GM12872 (cell line): ENCODE measurements at regions not wholly inside any gene's neighbourhood (a gene's known extent, or its start where the extent isn't known, plus 50 kb on each side); places are given as distances from the start of the nearest gene placed in this dataset.

Source experiments
- TF ChIP-seq, protein P1 (sequence below): IDR thresholded peaks from 3 replicates; pipeline ENCODE4 v1.5.1; 2011; ENCODE audit warnings: low read depth, mild to moderate bottlenecking, low read length, moderate library complexity; ENCODE audit not compliant: insufficient read depth

DNA sequence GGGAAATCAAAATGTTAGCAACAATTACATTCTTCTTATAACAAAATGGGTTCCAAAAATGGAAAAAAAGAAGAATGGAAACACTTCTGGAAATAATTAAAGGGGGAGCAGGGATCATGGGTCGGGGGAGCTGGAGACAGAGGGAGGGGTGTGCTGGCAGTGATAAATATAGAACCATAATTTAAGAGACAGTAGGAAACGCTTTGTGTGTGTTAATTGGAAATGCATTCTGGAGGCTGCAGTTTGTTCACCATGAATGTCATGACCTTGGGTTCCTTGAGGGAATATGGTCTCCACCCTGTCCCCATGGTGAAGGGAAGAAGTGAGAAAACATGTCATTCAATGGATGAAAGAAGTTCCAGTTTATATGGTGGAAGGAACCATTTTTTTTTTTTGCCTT is 540.7 kb downstream of the TNS1 start:
- TF ChIP-seq, protein P1, sequence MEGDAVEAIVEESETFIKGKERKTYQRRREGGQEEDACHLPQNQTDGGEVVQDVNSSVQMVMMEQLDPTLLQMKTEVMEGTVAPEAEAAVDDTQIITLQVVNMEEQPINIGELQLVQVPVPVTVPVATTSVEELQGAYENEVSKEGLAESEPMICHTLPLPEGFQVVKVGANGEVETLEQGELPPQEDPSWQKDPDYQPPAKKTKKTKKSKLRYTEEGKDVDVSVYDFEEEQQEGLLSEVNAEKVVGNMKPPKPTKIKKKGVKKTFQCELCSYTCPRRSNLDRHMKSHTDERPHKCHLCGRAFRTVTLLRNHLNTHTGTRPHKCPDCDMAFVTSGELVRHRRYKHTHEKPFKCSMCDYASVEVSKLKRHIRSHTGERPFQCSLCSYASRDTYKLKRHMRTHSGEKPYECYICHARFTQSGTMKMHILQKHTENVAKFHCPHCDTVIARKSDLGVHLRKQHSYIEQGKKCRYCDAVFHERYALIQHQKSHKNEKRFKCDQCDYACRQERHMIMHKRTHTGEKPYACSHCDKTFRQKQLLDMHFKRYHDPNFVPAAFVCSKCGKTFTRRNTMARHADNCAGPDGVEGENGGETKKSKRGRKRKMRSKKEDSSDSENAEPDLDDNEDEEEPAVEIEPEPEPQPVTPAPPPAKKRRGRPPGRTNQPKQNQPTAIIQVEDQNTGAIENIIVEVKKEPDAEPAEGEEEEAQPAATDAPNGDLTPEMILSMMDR, result no peak

DNA sequence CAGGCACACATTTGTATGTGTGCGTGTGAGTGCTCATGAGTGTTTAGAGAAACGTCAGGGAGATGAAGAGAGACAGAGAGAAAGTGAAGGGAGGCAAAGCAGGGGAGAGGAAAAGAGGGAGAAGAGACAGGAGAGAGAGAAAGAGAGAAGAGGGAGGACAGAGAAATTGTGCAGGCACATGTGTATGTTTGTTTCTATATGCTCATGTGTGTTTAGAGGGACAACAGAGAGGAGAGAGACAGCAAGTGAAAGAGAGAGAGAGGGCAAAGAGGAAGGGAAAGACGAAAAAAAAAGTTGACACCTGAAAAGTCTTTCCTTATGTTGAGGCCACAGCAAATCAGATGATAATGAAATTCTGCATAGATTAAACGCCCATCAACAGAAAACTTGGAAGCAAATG is 541.1 kb downstream of the TNS1 start:
- TF ChIP-seq, protein P1, result no peak

DNA sequence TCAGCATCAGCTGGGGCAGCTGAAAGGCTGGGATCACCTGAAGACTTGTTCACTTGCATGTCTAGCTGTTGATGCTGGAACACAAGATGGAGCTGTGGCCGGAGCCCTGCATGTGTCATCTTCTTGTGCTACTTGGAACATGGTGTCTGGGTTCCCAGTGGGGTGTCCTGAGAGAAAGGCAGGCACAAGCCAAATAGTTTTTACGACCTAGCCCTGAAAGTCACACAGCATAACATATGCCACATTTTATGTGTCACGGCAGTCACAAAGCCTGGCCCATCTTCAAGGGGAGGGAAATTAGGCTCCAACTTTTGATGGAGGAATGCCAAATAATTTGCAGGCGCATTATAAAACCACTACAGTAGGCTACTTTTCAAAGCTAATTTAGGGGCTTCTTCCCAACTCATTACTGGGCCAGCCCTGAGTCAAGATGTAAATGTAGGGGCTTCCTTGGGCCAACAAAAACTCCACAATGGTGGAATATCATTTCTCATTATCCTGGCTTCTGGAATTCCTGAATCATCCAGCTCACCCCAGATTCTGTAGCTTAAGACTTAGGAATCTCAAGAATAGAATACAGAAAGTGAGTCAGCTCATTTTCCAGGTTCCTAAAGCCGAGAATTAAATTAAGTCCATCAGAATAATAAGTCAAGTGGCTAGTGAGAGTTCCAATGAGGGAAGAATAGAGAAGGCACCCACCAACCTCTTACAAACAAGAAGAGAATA is 543.0 kb downstream of the TNS1 start:
- TF ChIP-seq, protein P1, result no peak

DNA sequence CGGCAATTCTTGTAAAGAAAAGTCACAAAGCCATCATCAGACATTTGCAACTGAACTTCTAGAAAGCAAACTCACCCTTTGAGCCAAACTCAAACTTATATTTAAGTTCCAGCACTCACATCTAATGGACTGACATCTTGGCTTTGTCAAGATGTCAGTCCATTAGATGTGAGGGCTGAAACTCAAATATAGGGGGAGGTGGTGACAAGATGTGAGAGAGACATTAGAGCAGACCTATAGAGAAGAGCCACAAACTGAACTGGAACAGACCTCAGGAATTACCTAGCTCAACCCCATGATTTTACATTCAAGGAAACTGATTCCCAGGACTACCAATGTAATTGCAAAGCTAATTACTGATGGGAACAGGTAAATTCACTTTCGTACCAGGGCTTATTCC is 543.8 kb downstream of the TNS1 start:
- TF ChIP-seq, protein P1, result no peak

DNA sequence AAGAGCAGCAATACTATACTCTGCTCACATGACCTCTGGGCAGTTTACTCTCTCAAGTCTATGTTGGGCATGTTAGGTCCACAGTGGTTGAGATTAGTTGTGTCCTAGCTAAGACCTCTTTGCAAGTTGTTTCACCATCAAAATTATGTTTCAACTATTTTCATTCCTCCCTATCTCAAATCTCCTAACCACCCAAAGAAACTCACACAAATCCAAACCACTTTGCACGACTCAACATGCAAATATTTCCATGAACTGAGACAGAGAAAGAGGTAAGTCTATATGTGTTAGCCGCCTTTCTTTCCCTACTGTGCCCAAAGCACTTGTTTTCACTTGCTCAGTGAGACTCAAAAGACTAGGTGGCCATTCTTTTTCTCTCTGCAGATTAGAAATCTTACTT is 546.8 kb downstream of the TNS1 start:
- TF ChIP-seq, protein P1, result no peak

DNA sequence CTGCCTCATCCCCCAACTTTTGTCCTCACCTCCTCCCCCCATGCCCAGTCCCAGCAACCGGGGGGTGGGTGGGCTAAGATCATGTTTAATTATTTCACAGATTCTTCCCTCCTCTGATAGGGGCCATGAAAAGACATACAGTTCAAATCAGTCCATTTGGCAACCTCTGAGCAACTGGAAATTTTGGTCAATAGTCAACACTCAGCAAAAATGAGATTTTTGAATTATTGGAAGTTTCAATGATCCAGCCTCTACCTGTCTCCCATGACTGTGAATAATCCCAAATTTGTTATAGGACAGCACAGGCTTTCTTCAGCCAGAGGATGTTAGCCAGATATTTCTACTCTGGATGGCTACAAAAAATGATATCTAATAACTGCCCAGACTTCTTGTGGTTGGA is 549.9 kb downstream of the TNS1 start:
- TF ChIP-seq, protein P1, result no peak

DNA sequence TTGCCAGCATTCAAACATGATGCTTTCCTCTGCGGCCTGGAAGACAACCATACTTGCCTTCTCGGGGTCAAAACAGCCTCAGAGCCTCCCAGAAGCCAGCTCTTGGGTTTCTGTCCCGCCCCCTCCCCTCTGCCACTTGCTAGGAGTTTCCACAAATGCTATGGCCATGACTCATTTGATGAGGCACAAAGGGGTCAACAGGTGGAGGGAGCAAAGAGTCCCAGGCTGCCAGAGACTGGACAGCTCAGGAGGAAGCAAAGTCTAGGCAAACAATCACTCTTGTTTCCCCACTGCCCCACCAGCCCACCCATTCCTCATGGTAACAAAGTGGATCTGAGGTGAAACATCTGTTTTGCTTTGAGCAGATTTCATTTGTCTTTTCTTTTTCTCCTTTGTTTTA is 551.1 kb downstream of the TNS1 start:
- TF ChIP-seq, protein P1, result no peak
